B cell (primary cell): ENCODE measurements at regions not wholly inside any gene's neighbourhood (a gene's known extent, or its start where the extent isn't known, plus 50 kb on each side); places are given as distances from the start of the nearest gene placed in this dataset.

Experiments
- ATAC-seq: fragments of 200-7000 bp; cut with Tn5 transposase; one replicate; pipeline ENCODE4 v1.10.0; 2021; ENCODE audit warnings: low read depth, mild to moderate bottlenecking, moderate number of reproducible peaks, moderate library complexity
- CTCF ChIA-PET: fragments of 350-600 bp; sonication (Branson Sonifier 250); formaldehyde crosslinking; loops from one replicate; lab custom pipeline; 2021; ENCODE audit warnings: antibody characterized with exemption, inconsistent platforms; lab: Charles Lee
- POLR2A ChIA-PET: fragments of 350-600 bp; sonication (Branson Sonifier 250); formaldehyde crosslinking; loops from one replicate; lab custom pipeline; 2021; ENCODE audit warnings: antibody characterized with exemption; lab: Charles Lee
- DNase-seq: peaks from one replicate; pipeline ENCODE4 v3.0.0; 2013
- H2AFZ ChIP-seq: 2 replicates; pipeline ENCODE4 v1.6.1; 2012; ENCODE audit warnings: mild to moderate bottlenecking, low read depth, low read length; ENCODE audit not compliant: insufficient read depth, poor library complexity, severe bottlenecking
- H3K27ac ChIP-seq, 2 donors: 1 replicate in 1 of 2; 2 replicates in 1 of 2; pipeline ENCODE4 v1.5.1; 2012 to 2013; ENCODE audit warnings: low read length in 2 of 2, mild to moderate bottlenecking in 2 of 2, moderate library complexity in 1 of 2
- H3K27me3 ChIP-seq, 4 experiments: fragments of 200-600 bp in 1 of 4; sonication (generic) in 1 of 4; replicated peaks in 1 of 4; 1 replicate in 2 of 4; 2 replicates in 2 of 4; pipeline versions ENCODE4 v1.6.1 to v1.7.0; 2013 to 2016; ENCODE audit warnings: low read length in 3 of 4, mild to moderate bottlenecking in 2 of 4, mixed read lengths in 1 of 4, moderate library complexity in 1 of 4; ENCODE audit not compliant: insufficient read depth in 4 of 4, control insufficient read depth in 3 of 4; ENCODE audit errors: control extremely low read depth in 1 of 4
- H3K36me3 ChIP-seq, 2 experiments: replicated peaks in 1 of 2; 1 replicate in 1 of 2; 2 replicates in 1 of 2; pipeline versions ENCODE4 v1.6.1 to v1.7.1; 2013; ENCODE audit warnings: low read length in 1 of 2; ENCODE audit not compliant: insufficient read depth in 2 of 2, control insufficient read depth in 1 of 2; ENCODE audit errors: control extremely low read depth in 1 of 2, extremely low read depth in 1 of 2
- H3K4me1 ChIP-seq, 2 donors: fragments of 200-600 bp in 1 of 2; sonication (generic) in 1 of 2; 1 replicate in 1 of 2; 2 replicates in 1 of 2; pipeline versions ENCODE4 v1.5.1 to v1.6.1; 2013 to 2017; ENCODE audit warnings: low read length in 2 of 2; ENCODE audit not compliant: control insufficient read depth in 2 of 2, insufficient read depth in 2 of 2
- H3K4me2 ChIP-seq: replicated peaks from 2 replicates; pipeline ENCODE3; 2012; ENCODE audit warnings: mild to moderate bottlenecking, low read depth, low read length; ENCODE audit not compliant: poor library complexity, severe bottlenecking
- H3K4me3 ChIP-seq, 5 experiments: fragments of 200-600 bp in 1 of 5; sonication (generic) in 1 of 5; 1 replicate in 3 of 5; 2 replicates in 2 of 5; pipeline versions ENCODE4 v1.5.1 to v1.7.0; 2011 to 2016; ENCODE audit warnings: low read length in 4 of 5, mild to moderate bottlenecking in 4 of 5, low read depth in 2 of 5, control low read depth in 1 of 5, moderate library complexity in 1 of 5; ENCODE audit not compliant: insufficient read depth in 1 of 5; ENCODE audit errors: control extremely low read depth in 1 of 5, extremely low read depth in 1 of 5
- H3K79me2 ChIP-seq: fragments of 200-600 bp; sonication (generic); one replicate; pipeline ENCODE4 v1.6.0; 2016; ENCODE audit warnings: low read length; ENCODE audit not compliant: control insufficient read depth, insufficient read depth
- H3K9ac ChIP-seq: fragments of 200-600 bp; sonication (generic); 2 replicates; pipeline ENCODE4 v1.6.1; 2017; ENCODE audit warnings: mild to moderate bottlenecking, low read length, moderate library complexity
- H3K9me3 ChIP-seq, 3 donors: one replicate each; pipeline versions ENCODE4 v1.6.1 to v1.7.1; 2013; ENCODE audit warnings: low read length in 2 of 3; ENCODE audit not compliant: control insufficient read depth in 2 of 3, insufficient read depth in 1 of 3; ENCODE audit errors: control extremely low read depth in 1 of 3
- H4K20me1 ChIP-seq: 2 replicates; pipeline ENCODE4 v1.6.0; 2012; ENCODE audit warnings: mild to moderate bottlenecking, low read length; ENCODE audit not compliant: insufficient read depth, control insufficient read depth, poor library complexity, severe bottlenecking
- H3K27ac Mint-ChIP-seq: one replicate; pipeline ENCODE4 v1.8.0; 2021; ENCODE audit warnings: mixed read lengths
- H3K27me3 Mint-ChIP-seq: one replicate; pipeline ENCODE4 v1.8.0; 2021; ENCODE audit warnings: mixed read lengths
- H3K4me1 Mint-ChIP-seq: one replicate; pipeline ENCODE4 v1.8.0; 2021; ENCODE audit warnings: mixed read lengths
- H3K4me3 Mint-ChIP-seq: one replicate; pipeline ENCODE4 v1.8.0; 2021; ENCODE audit warnings: mixed read lengths
- H3K9me3 Mint-ChIP-seq: one replicate; pipeline ENCODE4 v1.8.0; 2022; ENCODE audit warnings: mixed read lengths; ENCODE audit not compliant: insufficient read depth
- CTCF ChIP-seq: fragments of 200-600 bp; IDR thresholded peaks from one replicate; pipeline ENCODE4 v1.8.0; 2022; ENCODE audit warnings: antibody characterized with exemption, mild to moderate bottlenecking
- EZH2 ChIP-seq: IDR thresholded peaks from 2 replicates; pipeline ENCODE4 v1.6.1; 2012; ENCODE audit warnings: borderline replicate concordance, low read depth, mild to moderate bottlenecking, moderate library complexity, low read length; ENCODE audit not compliant: insufficient read depth, poor library complexity, severe bottlenecking
- WGBS: methylation state at CpG from one replicate; pipeline ENCODE4 v1.1.5; 2013; ENCODE audit warnings: missing lambda C conversion rate; ENCODE audit not compliant: insufficient coverage; 5-methylcytosine and 5-hydroxymethylcytosine counted together
- intact Hi-C: fragments of 100-400 bp; cut with micrococcal nuclease; formaldehyde crosslinking; loops from one replicate; pipeline ENCODE4 v1.10.0; 2022

- no peak overlapping the region for H3K4me2 ChIP-seq
- H3K27me3 ChIP-seq = no peaks in the 10 kb centered on the region
- no peak overlapping the region for H2AFZ ChIP-seq
- H4K20me1 ChIP-seq = no peaks in the 10 kb centered on the region
- intact Hi-C loops = no loop called here
- H3K9ac ChIP-seq = no peak overlapping the region
- H3K9me3 Mint-ChIP-seq = no peaks in the 10 kb centered on the region
- no peaks in the 10 kb centered on the region for H3K9me3 ChIP-seq
- H3K4me3 ChIP-seq = no peak overlapping the region
- no CpG with 5 or more reads among the region's 1 CpG for WGBS
- no peaks in the 10 kb centered on the region for H3K4me1 Mint-ChIP-seq
- no peak for TF ChIP-seq CTCF
- no peak for TF ChIP-seq EZH2
- POLR2A ChIA-PET = no interaction called here
- H3K4me1 ChIP-seq = no peaks in the 10 kb centered on the region
- CTCF ChIA-PET = interaction anchor here (1.1 kb wide), 1 partner anchor 9 kb away, joined by 5 read pairs; no protein-coding TSS in a partner anchor
- H3K79me2 ChIP-seq = no peaks in the 10 kb centered on the region
- no peaks in the 10 kb centered on the region for H3K36me3 ChIP-seq
- H3K27me3 Mint-ChIP-seq = no peaks in the 10 kb centered on the region
- no peak overlapping the region for H3K4me3 Mint-ChIP-seq
- H3K27ac Mint-ChIP-seq = no peak overlapping the region
- DNase-seq (no peak), ATAC-seq (no peak)
- H3K27ac ChIP-seq = no peak overlapping the region
Measured at GRCh38 chr4:20403846-20404245, 152.1 kb downstream of the SLIT2 start.

- Histone ChIP-seq H3K27me3 (no peaks in the 10 kb centered on the region), H3K4me1 (no peaks in the 10 kb centered on the region), H3K27ac (no peak overlapping the region), H3K9ac (no peak overlapping the region), H4K20me1 (no peaks in the 10 kb centered on the region), H2AFZ (no peak overlapping the region), H3K9me3 (no peaks in the 10 kb centered on the region), H3K79me2 (no peaks in the 10 kb centered on the region), H3K4me2 (no peak overlapping the region), H3K4me3 (no peak overlapping the region), H3K36me3 (no peaks in the 10 kb centered on the region)
- DNase-seq (no peak), ATAC-seq (no peak)
- WGBS = no CpG with 5 or more reads among the region's 3 CpGs
- POLR2A ChIA-PET = interaction anchor here (0.7 kb wide), 1 partner anchor 68 kb away, joined by 8 read pairs; no protein-coding TSS in a partner anchor
- no peaks in the 10 kb centered on the region for H3K9me3 Mint-ChIP-seq
- H3K4me3 Mint-ChIP-seq = no peak overlapping the region
- no peaks in the 10 kb centered on the region for H3K27me3 Mint-ChIP-seq
- no peak overlapping the region for H3K27ac Mint-ChIP-seq
- CTCF ChIA-PET = interaction anchor here (0.7 to 0.8 kb wide), 2 partner anchors 19 to 1031 kb away, joined by 3 to 4 read pairs; no protein-coding TSS in a partner anchor
- H3K4me1 Mint-ChIP-seq = no peaks in the 10 kb centered on the region
- TF ChIP-seq EZH2 = no peak
- no peak for TF ChIP-seq CTCF
- intact Hi-C loops = no loop called here
Measured at GRCh38 chr4:20408611-20409010, 156.9 kb downstream of the SLIT2 start.
